ENCODE measurements at regions not wholly inside any gene's neighbourhood (a gene's known extent, or its start where the extent isn't known, plus 50 kb on each side); places are given as distances from the start of the nearest gene placed in this dataset.

DNA sequence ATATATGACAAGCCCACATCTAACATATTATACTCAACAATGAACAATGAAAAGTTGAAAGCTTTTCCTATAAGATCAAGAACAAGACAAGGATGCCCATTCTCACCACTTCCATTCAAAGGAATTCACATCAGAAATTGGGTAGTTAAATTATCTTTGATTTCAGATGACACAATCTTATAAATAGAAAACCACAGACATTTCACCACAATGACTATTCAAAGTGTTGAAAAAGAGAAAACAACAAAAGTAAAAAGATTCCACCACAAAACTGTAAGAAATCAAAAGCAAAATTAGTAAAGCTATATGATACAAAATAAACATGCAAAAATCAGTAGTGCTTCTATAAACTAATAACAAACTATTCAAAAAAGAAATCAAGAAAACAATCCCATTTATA lies 279.7 kb upstream of the MYT1L start:
- no peaks in the 10 kb centered on the region for H3K27me3 ChIP-seq
- H3K36me3 ChIP-seq, result no peaks in the 10 kb centered on the region
- H3K4me1 ChIP-seq, result no peaks in the 10 kb centered on the region
- H3K27ac ChIP-seq, result no peak overlapping the region
- DNase-seq, result no peak
- intact Hi-C loops (cut with DNase I; ENCODE audit: low total_unique reads), result no loop called here
- TF ChIP-seq POLR2A (IDR thresholded peaks at IDR 0.05), result no peak
- TF ChIP-seq, protein P1, sequence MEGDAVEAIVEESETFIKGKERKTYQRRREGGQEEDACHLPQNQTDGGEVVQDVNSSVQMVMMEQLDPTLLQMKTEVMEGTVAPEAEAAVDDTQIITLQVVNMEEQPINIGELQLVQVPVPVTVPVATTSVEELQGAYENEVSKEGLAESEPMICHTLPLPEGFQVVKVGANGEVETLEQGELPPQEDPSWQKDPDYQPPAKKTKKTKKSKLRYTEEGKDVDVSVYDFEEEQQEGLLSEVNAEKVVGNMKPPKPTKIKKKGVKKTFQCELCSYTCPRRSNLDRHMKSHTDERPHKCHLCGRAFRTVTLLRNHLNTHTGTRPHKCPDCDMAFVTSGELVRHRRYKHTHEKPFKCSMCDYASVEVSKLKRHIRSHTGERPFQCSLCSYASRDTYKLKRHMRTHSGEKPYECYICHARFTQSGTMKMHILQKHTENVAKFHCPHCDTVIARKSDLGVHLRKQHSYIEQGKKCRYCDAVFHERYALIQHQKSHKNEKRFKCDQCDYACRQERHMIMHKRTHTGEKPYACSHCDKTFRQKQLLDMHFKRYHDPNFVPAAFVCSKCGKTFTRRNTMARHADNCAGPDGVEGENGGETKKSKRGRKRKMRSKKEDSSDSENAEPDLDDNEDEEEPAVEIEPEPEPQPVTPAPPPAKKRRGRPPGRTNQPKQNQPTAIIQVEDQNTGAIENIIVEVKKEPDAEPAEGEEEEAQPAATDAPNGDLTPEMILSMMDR (IDR thresholded peaks at IDR 0.05), result no peak
- no peak overlapping the region for H3K4me3 ChIP-seq
- no peaks in the 10 kb centered on the region for H3K9me3 ChIP-seq

DNA sequence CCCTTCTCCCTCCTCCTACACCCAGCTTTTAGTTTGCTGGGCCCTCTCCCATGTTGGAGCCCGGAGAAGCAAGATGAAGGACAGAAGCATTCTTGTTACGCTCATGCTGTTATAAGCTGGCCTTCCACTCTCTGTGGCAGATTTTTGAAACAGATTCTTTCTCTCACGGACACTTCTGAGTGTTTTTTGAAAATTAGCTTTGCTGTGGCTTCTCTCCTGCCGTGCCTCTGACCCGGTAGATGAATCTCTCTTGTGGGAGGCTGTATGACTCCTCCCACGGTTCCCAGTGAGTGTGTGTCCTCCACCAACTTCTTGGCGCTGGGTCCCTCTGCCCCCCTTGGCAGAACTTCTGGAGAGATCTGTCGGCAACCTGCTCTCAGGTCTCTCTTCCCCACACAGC lies 269.3 kb upstream of the MYT1L start:
- H3K4me1 ChIP-seq, result no peaks in the 10 kb centered on the region
- TF ChIP-seq POLR2A (IDR thresholded peaks at IDR 0.05), result no peak
- TF ChIP-seq, protein P1 (IDR thresholded peaks at IDR 0.05), result no peak
- DNase-seq, result no peak
- H3K4me3 ChIP-seq, result no peak overlapping the region
- no peaks in the 10 kb centered on the region for H3K36me3 ChIP-seq
- H3K27me3 ChIP-seq, result no peaks in the 10 kb centered on the region
- intact Hi-C loops (cut with DNase I; ENCODE audit: low total_unique reads), result no loop called here
- no peak overlapping the region for H3K27ac ChIP-seq
- H3K9me3 ChIP-seq, result no peaks in the 10 kb centered on the region

DNA sequence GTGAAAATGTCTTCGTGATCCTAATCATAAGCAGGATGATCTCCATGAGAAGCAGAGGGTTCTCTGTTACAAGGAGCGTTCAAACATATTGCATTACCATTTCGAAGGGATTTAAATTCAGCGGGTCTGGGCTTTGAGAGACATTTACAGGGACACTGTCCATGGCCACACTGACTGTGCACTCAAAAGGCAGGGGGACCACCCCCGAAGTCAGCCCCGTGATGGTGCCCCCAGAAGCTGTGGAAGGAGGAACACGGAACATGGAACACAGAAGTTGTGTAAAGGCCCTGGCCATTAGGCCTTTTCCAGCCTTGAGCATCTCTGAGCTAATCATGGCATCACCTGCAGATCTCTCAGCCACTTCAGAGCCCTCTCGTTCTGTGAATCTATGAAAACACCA lies 268.4 kb upstream of the MYT1L start:
- Histone ChIP-seq H3K4me1 (no peaks in the 10 kb centered on the region), H3K27me3 (no peaks in the 10 kb centered on the region), H3K36me3 (no peaks in the 10 kb centered on the region), H3K27ac (no peak overlapping the region), H3K9me3 (no peaks in the 10 kb centered on the region), H3K4me3 (no peak overlapping the region)
- no peak for DNase-seq
- intact Hi-C loops (cut with DNase I; ENCODE audit: low total_unique reads), result no loop called here
- TF ChIP-seq, protein P1 (IDR thresholded peaks at IDR 0.05), result no peak
- no peak for TF ChIP-seq POLR2A (IDR thresholded peaks at IDR 0.05)

DNA sequence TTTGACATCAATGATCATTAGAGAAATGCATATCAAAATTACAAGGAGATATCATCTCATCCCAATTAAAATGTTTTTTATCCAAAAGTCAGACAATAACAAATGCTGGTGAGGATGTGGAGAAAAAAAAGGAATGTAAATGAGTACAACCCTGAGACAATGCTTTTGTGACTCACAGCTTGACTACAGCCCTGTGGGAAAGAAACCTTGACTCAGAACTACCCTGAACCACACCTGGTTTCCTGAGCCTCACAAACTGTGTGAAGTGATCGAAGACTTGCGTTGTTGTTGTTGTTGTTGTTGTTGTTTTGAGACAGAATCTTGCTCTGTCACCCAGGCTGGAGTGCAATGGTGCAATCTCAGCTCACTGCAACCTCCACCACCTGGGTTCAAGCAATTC lies 266.6 kb upstream of the MYT1L start:
- TF ChIP-seq, protein P1 (IDR thresholded peaks at IDR 0.05), result no peak
- no peak for TF ChIP-seq POLR2A (IDR thresholded peaks at IDR 0.05)
- H3K9me3 ChIP-seq, result no peaks in the 10 kb centered on the region
- no peak overlapping the region for H3K4me3 ChIP-seq
- DNase-seq, result no peak
- H3K4me1 ChIP-seq, result no peaks in the 10 kb centered on the region
- intact Hi-C loops (cut with DNase I; ENCODE audit: low total_unique reads), result no loop called here
- H3K27me3 ChIP-seq, result no peaks in the 10 kb centered on the region
- H3K36me3 ChIP-seq, result no peaks in the 10 kb centered on the region
- H3K27ac ChIP-seq, result no peak overlapping the region

DNA sequence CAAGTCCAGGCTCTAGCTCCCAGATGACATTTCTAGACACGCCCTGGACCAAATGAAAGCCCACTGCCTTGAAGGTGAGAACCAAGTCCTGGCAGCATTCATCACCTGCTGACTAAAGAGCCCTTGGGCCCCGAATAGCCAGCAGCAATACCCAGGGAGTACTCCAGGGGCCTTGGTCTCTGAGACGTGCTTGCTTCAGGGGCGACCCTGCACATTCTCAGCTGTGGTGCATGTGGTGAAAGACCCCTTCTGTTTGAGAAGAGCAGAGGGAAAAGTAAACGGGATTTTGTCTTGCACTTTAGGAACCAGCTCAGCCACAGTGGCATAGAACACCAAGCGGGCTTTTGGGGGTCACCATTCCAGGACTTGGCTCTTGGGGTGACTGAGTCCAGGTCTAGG lies 260.5 kb upstream of the MYT1L start:
- TF ChIP-seq, protein P1 (IDR thresholded peaks at IDR 0.05), result no peak
- TF ChIP-seq POLR2A (IDR thresholded peaks at IDR 0.05), result no peak

More for the DNA sequence above, 260.5 kb upstream of the MYT1L start:
- no peaks in the 10 kb centered on the region for H3K27me3 ChIP-seq
- H3K27ac ChIP-seq, result no peak overlapping the region
- intact Hi-C loops (cut with DNase I; ENCODE audit: low total_unique reads), result no loop called here
- DNase-seq, result no peak
- no peak overlapping the region for H3K4me3 ChIP-seq
- no peaks in the 10 kb centered on the region for H3K9me3 ChIP-seq
- H3K4me1 ChIP-seq, result no peaks in the 10 kb centered on the region
- no peaks in the 10 kb centered on the region for H3K36me3 ChIP-seq

Data from uterus (tissue), 3 donors.